ENCODE measurements at regions not wholly inside any gene's neighbourhood (a gene's known extent, or its start where the extent isn't known, plus 50 kb on each side); places are given as distances from the start of the nearest gene placed in this dataset.

GRCh38 chr19:30120860-30121484 is 178.9 kb downstream of the URI1 start:
- H3K27me3 ChIP-seq (ENCODE audit: insufficient read depth, low read depth): 0 out of 2 replicates have a peak, but pooled peaks cover 2% of the 10 kb centered on the region
- no peaks in the 10 kb centered on the region for H3K4me1 ChIP-seq (ENCODE audit: low read depth, poor library complexity, severe bottlenecking)
- H3K9ac ChIP-seq: no peak overlapping the region
- TF ChIP-seq CTCF (conservative IDR thresholded peaks at IDR 0.05; ENCODE audit: low read depth, low read length): no peak
- H3K79me2 ChIP-seq (ENCODE audit: insufficient read depth, low read depth): no peaks in the 10 kb centered on the region
- no peaks in the 10 kb centered on the region for H3K36me3 ChIP-seq (ENCODE audit: insufficient read depth)
- no peaks in the 10 kb centered on the region for H4K20me1 ChIP-seq (ENCODE audit: insufficient read depth)
- H3K4me2 ChIP-seq: no peak overlapping the region
- no peak overlapping the region for H2AFZ ChIP-seq (ENCODE audit: low read depth)
- H3K4me3 ChIP-seq (IDR thresholded peaks at IDR 0.05; ENCODE audit: insufficient read depth, low read depth, low read length): no peak overlapping the region
- no peak overlapping the region for H3K27ac ChIP-seq

- H3K4me1 ChIP-seq (ENCODE audit: low read depth, poor library complexity, severe bottlenecking): no peaks in the 10 kb centered on the region
- H3K27me3 ChIP-seq (ENCODE audit: insufficient read depth, low read depth): 0 out of 2 replicates have a peak, but pooled peaks cover 2% of the 10 kb centered on the region
- H4K20me1 ChIP-seq (ENCODE audit: insufficient read depth): no peaks in the 10 kb centered on the region
- no peak overlapping the region for H2AFZ ChIP-seq (ENCODE audit: low read depth)
- H3K27ac ChIP-seq: no peak overlapping the region
- no peaks in the 10 kb centered on the region for H3K79me2 ChIP-seq (ENCODE audit: insufficient read depth, low read depth)
- no peak overlapping the region for H3K9ac ChIP-seq
- H3K4me2 ChIP-seq: no peak overlapping the region
- no peaks in the 10 kb centered on the region for H3K36me3 ChIP-seq (ENCODE audit: insufficient read depth)
- H3K4me3 ChIP-seq (IDR thresholded peaks at IDR 0.05; ENCODE audit: insufficient read depth, low read depth, low read length): no peak overlapping the region
- no peak for TF ChIP-seq CTCF (conservative IDR thresholded peaks at IDR 0.05; ENCODE audit: low read depth, low read length)
Measured at GRCh38 chr19:30122431-30122830, 180.4 kb downstream of the URI1 start.

- no peak overlapping the region for H3K4me2 ChIP-seq
- no peaks in the 10 kb centered on the region for H3K79me2 ChIP-seq (ENCODE audit: insufficient read depth, low read depth)
- no peaks in the 10 kb centered on the region for H4K20me1 ChIP-seq (ENCODE audit: insufficient read depth)
- H3K36me3 ChIP-seq (ENCODE audit: insufficient read depth): no peaks in the 10 kb centered on the region
- H3K4me3 ChIP-seq (IDR thresholded peaks at IDR 0.05; ENCODE audit: insufficient read depth, low read depth, low read length): no peak overlapping the region
- H3K9ac ChIP-seq: no peak overlapping the region
- TF ChIP-seq CTCF (conservative IDR thresholded peaks at IDR 0.05; ENCODE audit: low read depth, low read length): no peak
- 0 out of 2 replicates have a peak, but pooled peaks cover 2% of the 10 kb centered on the region for H3K27me3 ChIP-seq (ENCODE audit: insufficient read depth, low read depth)
- no peaks in the 10 kb centered on the region for H3K4me1 ChIP-seq (ENCODE audit: low read depth, poor library complexity, severe bottlenecking)
- no peak overlapping the region for H2AFZ ChIP-seq (ENCODE audit: low read depth)
- H3K27ac ChIP-seq: no peak overlapping the region
Measured at GRCh38 chr19:30123119-30123518, 181.1 kb downstream of the URI1 start.

- TF ChIP-seq CTCF (conservative IDR thresholded peaks at IDR 0.05; ENCODE audit: low read depth, low read length): no peak
- H2AFZ ChIP-seq (ENCODE audit: low read depth): no peak overlapping the region
- no peak overlapping the region for H3K9ac ChIP-seq
- H3K79me2 ChIP-seq (ENCODE audit: insufficient read depth, low read depth): no peaks in the 10 kb centered on the region
- H3K27ac ChIP-seq: no peak overlapping the region
- 0 out of 2 replicates have a peak, but pooled peaks cover 2% of the 10 kb centered on the region for H3K27me3 ChIP-seq (ENCODE audit: insufficient read depth, low read depth)
- no peak overlapping the region for H3K4me3 ChIP-seq (IDR thresholded peaks at IDR 0.05; ENCODE audit: insufficient read depth, low read depth, low read length)
- H3K4me1 ChIP-seq (ENCODE audit: low read depth, poor library complexity, severe bottlenecking): no peaks in the 10 kb centered on the region
- H3K36me3 ChIP-seq (ENCODE audit: insufficient read depth): no peaks in the 10 kb centered on the region
- no peaks in the 10 kb centered on the region for H4K20me1 ChIP-seq (ENCODE audit: insufficient read depth)
- H3K4me2 ChIP-seq: no peak overlapping the region
Measured at GRCh38 chr19:30123611-30124010, 181.6 kb downstream of the URI1 start.
